ENCODE measurements at regions not wholly inside any gene's neighbourhood (a gene's known extent, or its start where the extent isn't known, plus 50 kb on each side); places are given as distances from the start of the nearest gene placed in this dataset.

- no peak overlapping the region for H3K4me3 ChIP-seq (ENCODE audit: extremely low read depth, insufficient read depth, low read length, poor library complexity, severe bottlenecking)
- H3K36me3 ChIP-seq (ENCODE audit: control insufficient read depth, insufficient read depth, low read length) = no peaks in the 10 kb centered on the region
- 80 to 83% methylated on average over 1 to 4 of the region's 5 CpGs for WGBS, 2 experiments (ENCODE audit: insufficient coverage in 2 of 2)
- no peaks in the 10 kb centered on the region for H3K4me1 ChIP-seq (ENCODE audit: control insufficient read depth, insufficient read depth, low read length, poor library complexity, severe bottlenecking)
- H3K27ac ChIP-seq (ENCODE audit: low read depth, low read length, severe bottlenecking) = no peak overlapping the region
- no peaks in the 10 kb centered on the region for H3K9me3 ChIP-seq (ENCODE audit: control insufficient read depth, low read length)
Measured at GRCh38 chr2:136359121-136359965, 241.4 kb upstream of the CXCR4 start.

GRCh38 chr2:136358576-136358975 lies 240.6 kb upstream of the CXCR4 start:
- Histone ChIP-seq H3K36me3 (ENCODE audit: control insufficient read depth, insufficient read depth, low read length) (no peaks in the 10 kb centered on the region), H3K27ac (ENCODE audit: low read depth, low read length, severe bottlenecking) (no peak overlapping the region)
- WGBS, 2 experiments (ENCODE audit: insufficient coverage in 2 of 2) = 100% methylated on average over 1 of the region's 2 CpGs

GRCh38 chr2:136357007-136357380 lies 239.0 kb upstream of the CXCR4 start:
- H3K27ac ChIP-seq (ENCODE audit: low read depth, low read length, severe bottlenecking) = no peak overlapping the region
- no peak overlapping the region for H3K4me3 ChIP-seq (ENCODE audit: extremely low read depth, insufficient read depth, low read length, poor library complexity, severe bottlenecking)
- H3K36me3 ChIP-seq (ENCODE audit: control insufficient read depth, insufficient read depth, low read length) = no peaks in the 10 kb centered on the region
- no peaks in the 10 kb centered on the region for H3K4me1 ChIP-seq (ENCODE audit: control insufficient read depth, insufficient read depth, low read length, poor library complexity, severe bottlenecking)
- no peaks in the 10 kb centered on the region for H3K9me3 ChIP-seq (ENCODE audit: control insufficient read depth, low read length)
- WGBS, 2 experiments (ENCODE audit: insufficient coverage in 2 of 2) = 86 to 88% methylated on average over 1 of the region's 1 CpG

More at GRCh38 chr2:136358576-136358975, 240.6 kb upstream of the CXCR4 start:
- H3K4me3 ChIP-seq (ENCODE audit: extremely low read depth, insufficient read depth, low read length, poor library complexity, severe bottlenecking) = no peak overlapping the region
- H3K9me3 ChIP-seq (ENCODE audit: control insufficient read depth, low read length) = no peaks in the 10 kb centered on the region
- no peaks in the 10 kb centered on the region for H3K4me1 ChIP-seq (ENCODE audit: control insufficient read depth, insufficient read depth, low read length, poor library complexity, severe bottlenecking)

GRCh38 chr2:136356125-136357006 lies 238.4 kb upstream of the CXCR4 start:
- Histone ChIP-seq H3K4me3 (ENCODE audit: extremely low read depth, insufficient read depth, low read length, poor library complexity, severe bottlenecking) (no peak overlapping the region), H3K27ac (ENCODE audit: low read depth, low read length, severe bottlenecking) (no peak overlapping the region), H3K36me3 (ENCODE audit: control insufficient read depth, insufficient read depth, low read length) (no peaks in the 10 kb centered on the region), H3K4me1 (ENCODE audit: control insufficient read depth, insufficient read depth, low read length, poor library complexity, severe bottlenecking) (no peaks in the 10 kb centered on the region), H3K9me3 (ENCODE audit: control insufficient read depth, low read length) (no peaks in the 10 kb centered on the region)
- WGBS, 2 experiments (ENCODE audit: insufficient coverage in 2 of 2) = 89 to 100% methylated on average over 2 to 10 of the region's 10 CpGs

GRCh38 chr2:136351684-136352083 lies 233.7 kb upstream of the CXCR4 start:
- Histone ChIP-seq H3K27ac (ENCODE audit: low read depth, low read length, severe bottlenecking) (no peak overlapping the region), H3K9me3 (ENCODE audit: control insufficient read depth, low read length) (peaks cover 7% of the 10 kb centered on the region), H3K4me1 (ENCODE audit: control insufficient read depth, insufficient read depth, low read length, poor library complexity, severe bottlenecking) (no peaks in the 10 kb centered on the region), H3K36me3 (ENCODE audit: control insufficient read depth, insufficient read depth, low read length) (no peaks in the 10 kb centered on the region), H3K4me3 (ENCODE audit: extremely low read depth, insufficient read depth, low read length, poor library complexity, severe bottlenecking) (no peak overlapping the region)
- 76 to 86% methylated on average over 1 to 3 of the region's 4 CpGs for WGBS, 2 experiments (ENCODE audit: insufficient coverage in 2 of 2)

GRCh38 chr2:136347981-136348380 lies 230.0 kb upstream of the CXCR4 start:
- 80% methylated on average over 1 of the region's 2 CpGs; no CpG with 5 or more reads in 1 of the 2 experiments for WGBS, 2 experiments (ENCODE audit: insufficient coverage in 2 of 2)
- Histone ChIP-seq H3K36me3 (ENCODE audit: control insufficient read depth, insufficient read depth, low read length) (no peaks in the 10 kb centered on the region), H3K4me1 (ENCODE audit: control insufficient read depth, insufficient read depth, low read length, poor library complexity, severe bottlenecking) (no peaks in the 10 kb centered on the region), H3K4me3 (ENCODE audit: extremely low read depth, insufficient read depth, low read length, poor library complexity, severe bottlenecking) (no peak overlapping the region), H3K27ac (ENCODE audit: low read depth, low read length, severe bottlenecking) (no peak overlapping the region), H3K9me3 (ENCODE audit: control insufficient read depth, low read length) (peaks cover 7% of the 10 kb centered on the region)

- H3K9me3 ChIP-seq (ENCODE audit: control insufficient read depth, low read length) = peaks cover 3% of the 10 kb centered on the region
- H3K4me3 ChIP-seq (ENCODE audit: extremely low read depth, insufficient read depth, low read length, poor library complexity, severe bottlenecking) = no peak overlapping the region
- 72 to 89% methylated on average over 2 of the region's 3 CpGs for WGBS, 2 experiments (ENCODE audit: insufficient coverage in 2 of 2)
- H3K36me3 ChIP-seq (ENCODE audit: control insufficient read depth, insufficient read depth, low read length) = no peaks in the 10 kb centered on the region
- H3K27ac ChIP-seq (ENCODE audit: low read depth, low read length, severe bottlenecking) = no peak overlapping the region
- H3K4me1 ChIP-seq (ENCODE audit: control insufficient read depth, insufficient read depth, low read length, poor library complexity, severe bottlenecking) = no peaks in the 10 kb centered on the region
Measured at GRCh38 chr2:136344339-136344738, 226.4 kb upstream of the CXCR4 start.

GRCh38 chr2:136342138-136342537 lies 224.2 kb upstream of the CXCR4 start:
- Histone ChIP-seq H3K4me1 (ENCODE audit: control insufficient read depth, insufficient read depth, low read length, poor library complexity, severe bottlenecking) (no peaks in the 10 kb centered on the region), H3K9me3 (ENCODE audit: control insufficient read depth, low read length) (peaks cover 3% of the 10 kb centered on the region), H3K4me3 (ENCODE audit: extremely low read depth, insufficient read depth, low read length, poor library complexity, severe bottlenecking) (no peak overlapping the region), H3K27ac (ENCODE audit: low read depth, low read length, severe bottlenecking) (no peak overlapping the region), H3K36me3 (ENCODE audit: control insufficient read depth, insufficient read depth, low read length) (no peaks in the 10 kb centered on the region)
- 90 to 95% methylated on average over 4 of the region's 5 CpGs for WGBS, 2 experiments (ENCODE audit: insufficient coverage in 2 of 2)

- WGBS, 2 experiments (ENCODE audit: insufficient coverage in 2 of 2) = 100% methylated on average over 1 of the region's 1 CpG; no CpG with 5 or more reads in 1 of the 2 experiments
- no peak overlapping the region for H3K4me3 ChIP-seq (ENCODE audit: extremely low read depth, insufficient read depth, low read length, poor library complexity, severe bottlenecking)
- H3K9me3 ChIP-seq (ENCODE audit: control insufficient read depth, low read length) = peaks cover under 1% of the 10 kb centered on the region
- H3K4me1 ChIP-seq (ENCODE audit: control insufficient read depth, insufficient read depth, low read length, poor library complexity, severe bottlenecking) = no peaks in the 10 kb centered on the region
- no peaks in the 10 kb centered on the region for H3K36me3 ChIP-seq (ENCODE audit: control insufficient read depth, insufficient read depth, low read length)
- no peak overlapping the region for H3K27ac ChIP-seq (ENCODE audit: low read depth, low read length, severe bottlenecking)
Measured at GRCh38 chr2:136334967-136335366, 217.0 kb upstream of the CXCR4 start.

GRCh38 chr2:136332436-136333095 lies 214.6 kb upstream of the CXCR4 start:
- peaks cover 9% of the 10 kb centered on the region for H3K4me1 ChIP-seq (ENCODE audit: control insufficient read depth, insufficient read depth, low read length, poor library complexity, severe bottlenecking)
- H3K36me3 ChIP-seq (ENCODE audit: control insufficient read depth, insufficient read depth, low read length) = no peaks in the 10 kb centered on the region
- H3K9me3 ChIP-seq (ENCODE audit: control insufficient read depth, low read length) = no peaks in the 10 kb centered on the region
- no peak overlapping the region for H3K27ac ChIP-seq (ENCODE audit: low read depth, low read length, severe bottlenecking)
- H3K4me3 ChIP-seq (ENCODE audit: extremely low read depth, insufficient read depth, low read length, poor library complexity, severe bottlenecking) = no peak overlapping the region
- 92 to 100% methylated on average over 1 of the region's 3 CpGs for WGBS, 2 experiments (ENCODE audit: insufficient coverage in 2 of 2)

Data from mesodermal cell (in vitro differentiated cells).